Activated CD8-positive, alpha-beta memory T cell treated with anti-CD3 and anti-CD28 coated beads, Interleukin-2, amount 50 U/mL, for 24 hours (primary cell): ENCODE measurements at regions not wholly inside any gene's neighbourhood (a gene's known extent, or its start where the extent isn't known, plus 50 kb on each side); places are given as distances from the start of the nearest gene placed in this dataset.

ENCODE experiments used
- DNase-seq: peaks from one replicate; pipeline ENCODE4 v3.0.0-alpha.2; 2020; ENCODE audit errors: extremely low read depth

DNA sequence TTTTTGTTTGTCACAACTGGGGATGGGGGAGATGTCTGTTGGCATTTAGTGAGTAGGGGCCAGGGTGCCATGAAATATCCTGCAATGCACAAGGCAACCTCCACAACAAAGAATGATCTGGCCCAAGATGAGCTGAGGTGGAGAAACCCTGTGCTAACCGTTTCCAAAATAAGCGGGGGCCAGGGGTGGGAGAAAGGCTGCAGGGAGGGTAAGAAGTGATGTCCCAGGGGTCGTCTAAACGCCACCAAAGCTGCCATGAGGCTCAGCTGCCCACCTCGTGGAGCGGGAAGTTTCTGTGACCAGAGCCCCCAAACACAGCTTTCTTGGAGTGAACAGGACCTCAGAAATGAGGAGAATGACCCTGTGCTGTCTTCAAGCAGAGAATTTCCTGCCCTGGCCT, 76.5 kb upstream of the CDH5 start:
- no peak for DNase-seq

- DNase-seq, result no peak
These were observed 77.3 kb upstream of the CDH5 start for GRCh38 chr16:66289051-66289680.

DNA sequence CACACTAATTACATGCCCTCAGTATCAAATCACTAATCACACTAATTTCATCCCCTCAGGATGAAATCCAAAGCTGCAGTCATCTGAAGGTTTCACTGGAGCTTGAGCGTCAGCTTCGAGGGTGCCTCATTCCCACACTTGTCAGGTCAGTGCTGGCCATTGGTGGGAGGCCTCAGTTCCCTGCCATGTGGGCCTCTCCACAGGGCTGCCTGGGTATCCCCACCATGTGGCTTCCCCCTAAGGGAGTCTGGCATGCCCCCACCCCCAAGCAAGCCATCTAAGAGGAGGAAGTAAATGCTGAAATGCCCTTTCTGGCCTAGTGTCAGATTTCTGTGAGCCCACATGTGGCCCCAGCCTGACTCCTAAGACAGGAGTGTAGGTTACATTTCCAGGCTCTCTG, 78.6 kb upstream of the CDH5 start:
- no peak for DNase-seq

- no peak for DNase-seq
These were observed 79.1 kb upstream of the CDH5 start for GRCh38 chr16:66287416-66287815.

DNA sequence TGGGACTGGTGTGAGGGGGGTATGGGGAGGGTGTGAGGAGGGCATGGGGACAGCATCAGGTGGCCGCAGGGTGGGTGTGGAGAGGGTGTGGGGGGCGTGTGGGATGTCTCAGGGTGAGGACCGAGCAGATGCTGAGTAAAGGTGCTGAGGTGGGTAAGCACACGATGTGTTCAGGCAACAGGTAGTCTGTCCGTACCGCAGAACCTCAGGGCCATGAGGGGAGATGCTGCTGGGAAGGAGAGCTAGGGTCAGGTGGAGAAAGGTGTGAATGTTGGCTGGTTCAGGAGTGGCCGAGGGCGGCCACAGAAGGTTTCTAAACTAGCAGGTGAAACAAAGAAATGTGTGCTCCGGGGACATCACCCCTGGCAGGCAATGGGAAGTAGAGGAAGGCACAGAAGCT, 80.0 kb upstream of the CDH5 start:
- DNase-seq, result no peak

GRCh38 chr16:66278604-66279262, 87.8 kb upstream of the CDH5 start:
- no peak for DNase-seq

- no peak for DNase-seq
These were observed 88.4 kb upstream of the CDH5 start for GRCh38 chr16:66278111-66278531.

DNA sequence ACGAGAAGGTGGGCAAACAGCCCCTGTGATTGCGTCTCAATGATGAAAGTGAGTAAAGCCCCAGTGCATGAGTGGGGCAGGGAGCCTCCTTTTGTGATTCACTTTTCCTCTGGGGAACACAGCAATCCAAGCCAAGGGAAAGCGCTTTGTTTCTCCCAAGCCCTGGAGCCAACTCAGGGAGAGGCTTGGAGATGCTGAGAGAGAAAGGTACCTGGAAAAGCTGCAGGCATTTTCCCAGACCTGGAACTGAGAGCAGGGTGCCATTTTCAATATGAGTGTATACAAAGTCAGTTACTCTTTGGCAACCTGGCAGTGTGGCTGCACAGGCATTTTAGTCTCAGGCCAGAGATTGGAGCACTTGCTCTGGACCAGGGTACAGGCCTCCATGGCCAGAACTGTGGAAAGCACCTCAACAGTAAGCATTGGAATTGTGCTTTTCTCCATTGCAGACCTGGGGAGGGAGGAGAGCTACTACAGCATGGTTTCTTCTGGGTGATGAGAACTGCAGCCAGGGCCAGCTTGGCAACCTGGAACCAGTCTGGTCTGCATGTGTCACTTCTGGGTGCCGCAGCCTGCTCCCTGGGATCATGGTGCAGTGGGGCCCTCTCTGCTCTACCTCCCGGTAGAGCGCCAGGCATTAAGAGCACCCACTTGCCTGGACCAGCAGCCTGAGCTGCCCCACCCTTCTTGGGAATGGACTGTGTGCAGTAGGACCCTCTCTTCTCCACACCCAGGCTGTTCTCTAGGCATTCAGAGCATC, 89.0 kb upstream of the CDH5 start:
- DNase-seq, result no peak

GRCh38 chr16:66275775-66276428, 90.6 kb upstream of the CDH5 start:
- no peak for DNase-seq

- no peak for DNase-seq
These were observed 92.0 kb upstream of the CDH5 start for GRCh38 chr16:66274335-66275110.

- DNase-seq, result no peak
These were observed 92.7 kb upstream of the CDH5 start for GRCh38 chr16:66273644-66274334.

DNA sequence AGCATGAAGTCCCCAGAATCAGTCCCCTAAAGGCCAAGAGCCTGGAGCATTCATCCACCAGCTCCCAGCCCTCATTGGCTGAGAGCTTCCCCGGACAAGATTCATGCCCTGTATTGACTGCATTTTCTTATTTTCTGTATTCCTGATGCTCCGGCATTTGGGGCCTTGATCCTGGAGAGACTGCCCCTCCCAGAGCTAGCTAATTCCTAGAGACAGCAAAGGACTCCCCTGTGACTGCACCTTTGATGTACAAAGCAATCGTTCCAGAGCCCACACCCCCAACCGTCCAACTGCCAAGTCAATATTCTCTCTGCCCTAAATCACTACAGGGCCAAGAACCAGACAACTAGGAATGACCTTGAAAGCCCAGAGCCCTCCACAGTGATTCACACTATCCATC, 93.4 kb upstream of the CDH5 start:
- no peak for DNase-seq

GRCh38 chr16:66272461-66272860, 94.0 kb upstream of the CDH5 start:
- no peak for DNase-seq

DNA sequence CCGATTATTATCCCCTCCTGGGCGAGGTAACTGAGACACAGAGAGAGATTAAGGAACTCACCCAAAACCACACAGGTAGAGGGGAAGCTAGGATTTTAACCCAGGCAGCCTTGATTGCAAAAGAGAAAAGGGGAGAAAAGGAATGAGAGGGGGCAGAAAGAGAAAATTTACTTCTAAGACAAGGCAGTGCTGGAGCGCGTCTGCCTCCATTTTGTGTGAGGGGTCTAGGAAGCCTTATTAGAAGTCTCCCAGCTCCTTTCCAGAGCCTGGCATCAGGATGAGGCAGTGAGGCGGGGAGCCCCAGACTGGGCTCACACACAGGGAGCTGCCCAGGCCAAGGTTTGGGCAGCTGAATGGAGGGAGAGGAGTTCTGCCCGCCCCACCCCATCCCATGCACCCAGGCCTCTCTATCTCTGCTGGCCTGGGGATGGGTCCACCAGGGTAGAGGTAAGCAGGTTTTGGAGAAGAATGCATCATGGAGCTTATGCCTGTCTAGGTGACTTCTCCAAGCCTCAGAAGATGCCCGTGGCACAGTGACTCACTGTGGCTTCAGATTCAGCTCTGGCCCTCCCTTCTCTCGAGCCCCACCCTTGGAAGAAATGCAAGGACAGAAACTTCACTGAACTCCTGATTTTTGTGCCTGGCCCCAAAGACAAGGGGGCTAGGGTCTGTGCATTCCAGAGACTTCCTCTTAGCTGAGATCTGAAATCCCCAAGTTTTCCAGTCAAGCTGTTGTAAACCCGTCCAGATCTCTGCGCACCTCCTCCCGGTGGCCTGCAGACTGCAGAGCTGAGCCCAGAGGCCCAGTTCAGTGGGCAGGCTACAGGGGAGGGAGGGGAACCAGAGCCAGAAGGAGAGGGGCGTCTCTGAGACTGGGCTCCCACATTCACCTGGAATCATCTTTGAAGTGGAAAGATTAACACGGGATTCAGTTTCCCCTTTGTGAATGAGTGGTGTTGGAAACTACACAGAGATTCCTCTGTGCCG, 95.1 kb upstream of the CDH5 start:
- DNase-seq, result no peak

GRCh38 chr16:66270333-66270927, 96.1 kb upstream of the CDH5 start:
- peak; percentile 28 for DNase-seq

- no peak for DNase-seq
These were observed 96.7 kb upstream of the CDH5 start for GRCh38 chr16:66269617-66270332.

- DNase-seq, result no peak
These were observed 99.0 kb upstream of the CDH5 start for GRCh38 chr16:66267292-66268014.
